Fibroblast of villous mesenchyme (primary cell): ENCODE measurements at regions not wholly inside any gene's neighbourhood (a gene's known extent, or its start where the extent isn't known, plus 50 kb on each side); places are given as distances from the start of the nearest gene placed in this dataset.
A peak's percentile ranks its signal among the peaks of the same experiment; 100 is the strongest.

ENCODE experiments used
- DNase-seq: peaks from one replicate; pipeline ENCODE4 v3.0.0-alpha.2; 2010; ENCODE audit warnings: low read depth
- H3K4me3 ChIP-seq: 2 replicates; pipeline ENCODE4 v1.5.1; 2011; ENCODE audit warnings: low read depth, mild to moderate bottlenecking, low read length
- CTCF ChIP-seq: IDR thresholded peaks from 2 replicates; pipeline ENCODE4 v1.5.1; 2012; ENCODE audit warnings: low read depth, mild to moderate bottlenecking, low read length; ENCODE audit not compliant: insufficient read depth

DNA sequence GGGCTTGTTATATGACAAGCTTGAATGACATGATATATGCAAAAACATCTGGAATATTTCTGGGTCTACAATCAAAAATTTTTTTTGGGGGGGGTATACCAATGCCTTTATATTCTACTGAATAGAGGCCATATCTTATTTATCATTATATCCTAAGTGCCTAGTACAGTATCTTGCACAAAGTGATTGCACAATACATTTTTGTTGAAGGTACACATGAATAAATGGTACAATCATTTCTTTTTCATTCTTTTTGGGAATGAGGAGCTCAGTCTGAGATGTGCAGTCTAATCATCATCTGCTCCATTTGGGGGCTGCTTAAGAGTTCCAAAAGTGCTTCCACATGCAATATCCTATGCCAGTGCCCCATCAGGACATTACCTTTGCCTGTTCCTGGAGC lies 214.6 kb downstream of the KIF20B start:
- DNase-seq = no peak
- TF ChIP-seq CTCF = no peak
- H3K4me3 ChIP-seq = no peak overlapping the region

DNA sequence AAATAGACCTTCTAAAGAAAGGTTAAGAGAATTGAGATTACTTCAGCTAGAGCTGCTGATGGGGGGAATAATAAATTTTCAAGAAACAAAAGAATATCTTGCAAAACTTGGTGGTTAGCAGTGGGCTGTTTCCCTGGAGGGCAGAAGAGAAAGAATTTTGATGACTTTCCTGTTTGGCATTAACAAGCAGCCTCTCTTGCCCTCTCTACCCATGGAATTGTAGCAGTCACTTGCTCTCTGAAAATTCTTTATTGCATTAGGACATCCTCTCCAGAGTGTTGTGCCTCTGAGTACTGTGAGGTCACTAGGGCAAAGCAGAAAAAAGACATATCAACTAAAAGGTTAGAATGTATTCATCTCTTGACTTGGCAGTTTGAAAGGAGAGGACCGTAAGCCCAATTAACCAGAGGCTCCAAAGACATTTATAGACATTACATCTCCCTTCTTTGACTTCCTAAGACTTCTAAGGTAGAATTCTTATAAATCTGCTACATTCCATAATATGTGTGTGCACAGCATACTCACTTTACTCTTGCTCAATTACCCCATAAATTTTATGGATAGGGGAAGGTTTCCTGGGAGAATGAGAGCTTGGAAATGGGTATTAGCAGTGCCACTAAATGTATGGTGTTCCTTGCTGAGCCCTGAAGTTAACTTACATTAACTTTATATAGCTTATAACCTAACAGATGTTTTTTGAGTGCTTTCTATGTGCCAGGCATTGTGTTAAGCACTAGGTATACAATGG lies 215.3 kb downstream of the KIF20B start:
- DNase-seq = peak; percentile 19
- H3K4me3 ChIP-seq = no peak overlapping the region
- TF ChIP-seq CTCF = no peak

- no peak for TF ChIP-seq CTCF
- H3K4me3 ChIP-seq = no peak overlapping the region
- no peak for DNase-seq
These were observed 220.0 kb downstream of the KIF20B start for GRCh38 chr10:89921403-89921802.

GRCh38 chr10:89923661-89924060 lies 222.3 kb downstream of the KIF20B start:
- no peak overlapping the region for H3K4me3 ChIP-seq
- DNase-seq = no peak
- TF ChIP-seq CTCF = no peak

DNA sequence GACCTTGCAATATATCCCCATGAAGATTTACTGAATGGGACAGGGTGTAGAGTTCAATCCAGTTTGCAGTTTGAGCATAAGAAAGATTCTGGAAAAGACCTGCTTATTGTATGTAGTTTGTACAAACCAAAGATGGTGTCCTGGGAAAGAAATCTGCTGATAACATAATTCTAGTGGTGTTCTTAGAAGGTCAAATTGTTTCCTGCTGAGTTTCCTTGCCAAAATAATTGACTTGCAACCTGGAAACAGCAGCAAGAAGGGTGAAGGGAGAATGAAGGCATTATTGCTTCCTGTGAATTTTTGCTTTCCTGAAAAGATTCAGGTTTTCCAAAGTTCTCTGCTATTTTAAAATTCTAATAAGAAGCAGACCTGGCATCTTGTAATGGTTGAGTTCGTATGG lies 222.9 kb downstream of the KIF20B start:
- no peak for DNase-seq
- H3K4me3 ChIP-seq = no peak overlapping the region
- TF ChIP-seq CTCF = no peak

DNA sequence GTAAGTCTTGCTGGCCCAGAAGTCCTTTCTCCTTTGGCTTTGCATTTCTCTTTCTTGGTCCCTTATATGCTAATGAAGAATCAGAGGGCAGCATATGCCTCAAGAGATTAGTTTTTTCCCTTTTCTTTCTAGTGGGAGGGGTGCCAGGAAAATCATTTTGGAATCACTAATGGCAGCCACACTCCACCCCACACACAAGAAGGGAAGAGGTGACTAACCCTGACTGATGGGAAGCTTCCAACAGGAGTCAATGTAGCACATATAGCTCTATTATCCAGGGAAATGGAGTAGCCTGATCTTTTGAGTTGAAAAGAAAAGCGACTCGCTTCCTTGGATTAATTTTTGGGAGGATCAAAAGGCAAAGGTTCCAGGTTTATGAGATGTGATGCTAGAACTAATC lies 225.3 kb downstream of the KIF20B start:
- DNase-seq = no peak
- TF ChIP-seq CTCF = no peak
- H3K4me3 ChIP-seq = no peak overlapping the region

DNA sequence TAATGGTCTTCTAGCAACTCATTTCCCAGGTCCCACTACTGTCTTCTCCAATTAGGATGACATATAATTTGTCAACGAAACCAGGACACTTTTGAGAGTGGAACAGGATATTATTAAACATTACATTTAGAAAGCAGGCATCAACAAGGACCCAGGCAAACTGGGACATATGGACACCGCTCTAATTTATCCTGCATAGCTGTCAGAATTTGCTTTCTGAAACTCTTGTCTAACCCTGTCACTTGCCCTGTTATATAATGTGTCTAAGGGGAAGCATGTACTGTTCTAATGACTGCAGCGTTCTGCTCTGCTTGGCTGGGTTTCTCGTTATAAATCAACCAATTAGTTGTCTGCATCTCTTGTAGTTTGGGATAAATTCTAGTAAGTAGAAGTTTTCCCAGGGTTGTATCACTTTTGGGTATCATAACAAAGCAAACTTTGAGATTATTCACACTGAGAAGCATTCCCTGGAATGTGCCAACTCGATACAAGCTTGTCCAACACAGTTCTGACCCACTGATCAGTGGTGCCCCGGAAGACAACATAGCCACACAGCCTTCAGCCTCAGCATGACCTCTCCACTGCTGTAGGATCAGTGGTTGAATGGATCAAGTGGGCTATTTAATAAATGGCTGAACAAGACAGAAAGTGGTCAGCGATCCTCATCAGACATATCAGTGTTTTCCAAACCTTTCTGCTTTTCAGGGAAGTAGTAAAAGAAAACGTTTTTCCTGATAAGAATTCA lies 228.1 kb downstream of the KIF20B start:
- no peak for DNase-seq
- no peak overlapping the region for H3K4me3 ChIP-seq
- no peak for TF ChIP-seq CTCF
